Activated T-helper 1 cell treated with anti-CD3 and anti-CD28 coated beads, Interleukin-12 subunit alpha, Interleukin-12 subunit beta, Interleukin-2, Interleukin-4 antibody, amounts not matched to agents 30 ng/mL and 10 ng/mL and 1 ng/mL, durations not matched to agents 14 hours and 24 hours and 36 hours (primary cell): ENCODE measurements at regions not wholly inside any gene's neighbourhood (a gene's known extent, or its start where the extent isn't known, plus 50 kb on each side); places are given as distances from the start of the nearest gene placed in this dataset.
"Not testable (repeated sequence)": the region's sequence is repeated elsewhere in the genome, so short reads cannot be mapped to it uniquely, and the experiment has no call there.

ENCODE experiments used
- DNase-seq: peaks from one replicate; pipeline ENCODE4 v3.0.0; 2021; ENCODE audit warnings: low spot score
- H3K27ac Mint-ChIP-seq: one replicate; pipeline ENCODE4 v1.8.0; 2021; ENCODE audit warnings: mild to moderate bottlenecking, mixed read lengths
- H3K27me3 Mint-ChIP-seq: one replicate; pipeline ENCODE4 v1.8.0; 2022; ENCODE audit warnings: mild to moderate bottlenecking, moderate library complexity, mixed read lengths; ENCODE audit not compliant: insufficient read depth
- H3K36me3 Mint-ChIP-seq: one replicate; pipeline ENCODE4 v1.8.0; 2021; ENCODE audit warnings: low read depth, mixed read lengths
- H3K4me1 Mint-ChIP-seq: one replicate; pipeline ENCODE4 v1.8.0; 2021; ENCODE audit warnings: low read depth, mixed read lengths
- H3K4me3 Mint-ChIP-seq: one replicate; pipeline ENCODE4 v1.8.0; 2021; ENCODE audit warnings: mild to moderate bottlenecking, moderate library complexity, mixed read lengths
- H3K9me3 Mint-ChIP-seq: one replicate; pipeline ENCODE4 v1.8.0; 2021; ENCODE audit warnings: mixed read lengths
- intact Hi-C: fragments of 100-400 bp; cut with micrococcal nuclease; formaldehyde crosslinking; loops from one replicate; pipeline ENCODE4 v1.15.1; 2024

GRCh38 chr5:17925276-17925675, 291.0 kb downstream of the TAF11L14 start:
- H3K27ac Mint-ChIP-seq = no peak overlapping the region
- no peaks in the 10 kb centered on the region for H3K27me3 Mint-ChIP-seq
- H3K4me3 Mint-ChIP-seq = no peak overlapping the region
- no peak for DNase-seq
- H3K4me1 Mint-ChIP-seq = no peaks in the 10 kb centered on the region
- H3K36me3 Mint-ChIP-seq = no peaks in the 10 kb centered on the region
- peaks cover 14% of the 10 kb centered on the region for H3K9me3 Mint-ChIP-seq
- intact Hi-C loops = no loop called here

GRCh38 chr5:17928581-17928981, 294.3 kb downstream of the TAF11L14 start:
- intact Hi-C loops = no loop called here
- Mint-ChIP-seq H3K27ac (no peak overlapping the region), H3K4me3 (no peak overlapping the region), H3K9me3 (peaks cover 17% of the 10 kb centered on the region), H3K27me3 (no peaks in the 10 kb centered on the region), H3K36me3 (no peaks in the 10 kb centered on the region), H3K4me1 (no peaks in the 10 kb centered on the region)
- no peak for DNase-seq

- Mint-ChIP-seq H3K27ac (no peak overlapping the region), H3K9me3 (peaks cover 21% of the 10 kb centered on the region), H3K4me3 (no peak overlapping the region), H3K27me3 (no peaks in the 10 kb centered on the region), H3K36me3 (no peaks in the 10 kb centered on the region), H3K4me1 (no peaks in the 10 kb centered on the region)
- intact Hi-C loops = no loop called here
- no peak for DNase-seq
Observed at GRCh38 chr5:17929171-17929570, 294.9 kb downstream of the TAF11L14 start.

GRCh38 chr5:17930346-17930745, 296.1 kb downstream of the TAF11L14 start:
- no peak overlapping the region for H3K4me3 Mint-ChIP-seq
- DNase-seq = no peak
- H3K36me3 Mint-ChIP-seq = no peaks in the 10 kb centered on the region
- H3K9me3 Mint-ChIP-seq = peaks cover 26% of the 10 kb centered on the region
- H3K27me3 Mint-ChIP-seq = no peaks in the 10 kb centered on the region
- intact Hi-C loops = no loop called here
- H3K4me1 Mint-ChIP-seq = no peaks in the 10 kb centered on the region
- H3K27ac Mint-ChIP-seq = no peak overlapping the region

- Mint-ChIP-seq H3K36me3 (no peaks in the 10 kb centered on the region), H3K4me3 (no peak overlapping the region), H3K27ac (no peak overlapping the region), H3K27me3 (no peaks in the 10 kb centered on the region), H3K9me3 (peaks cover 3% of the 10 kb centered on the region), H3K4me1 (no peaks in the 10 kb centered on the region)
- DNase-seq = no peak
- intact Hi-C loops = no loop called here
Observed at GRCh38 chr5:17944046-17944445, 309.8 kb downstream of the TAF11L14 start.

- Mint-ChIP-seq H3K4me1 (no peaks in the 10 kb centered on the region), H3K36me3 (no peaks in the 10 kb centered on the region), H3K9me3 (peaks cover 18% of the 10 kb centered on the region), H3K27ac (no peak overlapping the region), H3K27me3 (no peaks in the 10 kb centered on the region), H3K4me3 (no peak overlapping the region)
- intact Hi-C loops = no loop called here
- DNase-seq = no peak
Observed at GRCh38 chr5:17947029-17947428, 312.8 kb downstream of the TAF11L14 start.

- H3K9me3 Mint-ChIP-seq = peaks cover 35% of the 10 kb centered on the region
- intact Hi-C loops = no loop called here
- H3K27me3 Mint-ChIP-seq = no peaks in the 10 kb centered on the region
- H3K4me3 Mint-ChIP-seq = no peak overlapping the region
- no peak overlapping the region for H3K27ac Mint-ChIP-seq
- no peaks in the 10 kb centered on the region for H3K36me3 Mint-ChIP-seq
- no peak for DNase-seq
- H3K4me1 Mint-ChIP-seq = no peaks in the 10 kb centered on the region
Observed at GRCh38 chr5:17951392-17952169, 317.3 kb downstream of the TAF11L14 start.

GRCh38 chr5:17952231-17952630, 318.0 kb downstream of the TAF11L14 start:
- DNase-seq = no peak
- Mint-ChIP-seq H3K4me1 (no peaks in the 10 kb centered on the region), H3K36me3 (no peaks in the 10 kb centered on the region), H3K9me3 (peaks cover 35% of the 10 kb centered on the region), H3K27me3 (no peaks in the 10 kb centered on the region), H3K27ac (no peak overlapping the region), H3K4me3 (no peak overlapping the region)
- intact Hi-C loops = no loop called here

GRCh38 chr5:17964067-17964466, 329.8 kb downstream of the TAF11L14 start:
- intact Hi-C loops = no loop called here
- no peaks in the 10 kb centered on the region for H3K36me3 Mint-ChIP-seq
- H3K4me3 Mint-ChIP-seq = no peak overlapping the region
- DNase-seq = no peak
- H3K4me1 Mint-ChIP-seq = no peaks in the 10 kb centered on the region
- no peak overlapping the region for H3K27ac Mint-ChIP-seq
- H3K27me3 Mint-ChIP-seq = no peaks in the 10 kb centered on the region
- peaks cover 12% of the 10 kb centered on the region for H3K9me3 Mint-ChIP-seq

GRCh38 chr5:17966640-17967402, 332.6 kb downstream of the TAF11L14 start:
- H3K27ac Mint-ChIP-seq = no peak overlapping the region
- no peaks in the 10 kb centered on the region for H3K4me1 Mint-ChIP-seq
- no peak overlapping the region for H3K4me3 Mint-ChIP-seq
- H3K27me3 Mint-ChIP-seq = no peaks in the 10 kb centered on the region
- H3K36me3 Mint-ChIP-seq = no peaks in the 10 kb centered on the region
- DNase-seq = no peak
- intact Hi-C loops = no loop called here
- H3K9me3 Mint-ChIP-seq = peaks cover 18% of the 10 kb centered on the region

GRCh38 chr5:17976404-17976803, 342.1 kb downstream of the TAF11L14 start:
- no peak overlapping the region for H3K4me3 Mint-ChIP-seq
- DNase-seq = no peak
- intact Hi-C loops = no loop called here
- H3K9me3 Mint-ChIP-seq = peaks cover 9% of the 10 kb centered on the region
- H3K4me1 Mint-ChIP-seq = no peaks in the 10 kb centered on the region
- H3K27ac Mint-ChIP-seq = no peak overlapping the region
- no peaks in the 10 kb centered on the region for H3K27me3 Mint-ChIP-seq
- no peaks in the 10 kb centered on the region for H3K36me3 Mint-ChIP-seq

- DNase-seq = no peak
- Mint-ChIP-seq H3K36me3 (no peaks in the 10 kb centered on the region), H3K4me1 (no peaks in the 10 kb centered on the region), H3K27me3 (no peaks in the 10 kb centered on the region), H3K4me3 (no peak overlapping the region), H3K9me3 (peaks cover 12% of the 10 kb centered on the region), H3K27ac (no peak overlapping the region)
- intact Hi-C loops = no loop called here
Observed at GRCh38 chr5:17978954-17979353, 344.7 kb downstream of the TAF11L14 start.

- DNase-seq, intact Hi-C loops, H3K27me3 Mint-ChIP-seq, H3K4me1 Mint-ChIP-seq, H3K4me3 Mint-ChIP-seq, H3K27ac Mint-ChIP-seq, H3K36me3 Mint-ChIP-seq: not testable (repeated sequence)
- H3K9me3 Mint-ChIP-seq = peaks cover 10% of the 10 kb centered on the region
Observed at GRCh38 chr5:17982626-17983025, 348.4 kb downstream of the TAF11L14 start.
